KBM-7 (cell line): ENCODE measurements at regions not wholly inside any gene's neighbourhood (a gene's known extent, or its start where the extent isn't known, plus 50 kb on each side); places are given as distances from the start of the nearest gene placed in this dataset.

Experiments
- DNase-seq: peaks from one replicate; pipeline ENCODE4 v3.0.0-alpha.2; 2015
- in situ Hi-C: fragments of 300-500 bp; cut with MboI; formaldehyde crosslinking; loops from 2 replicates; pipeline ENCODE4 v1.14.3; 2020; ENCODE audit warnings: low sequenced_read_pairs, low pct_unique_long_range_greater_than_20kb, mixed read lengths

DNA sequence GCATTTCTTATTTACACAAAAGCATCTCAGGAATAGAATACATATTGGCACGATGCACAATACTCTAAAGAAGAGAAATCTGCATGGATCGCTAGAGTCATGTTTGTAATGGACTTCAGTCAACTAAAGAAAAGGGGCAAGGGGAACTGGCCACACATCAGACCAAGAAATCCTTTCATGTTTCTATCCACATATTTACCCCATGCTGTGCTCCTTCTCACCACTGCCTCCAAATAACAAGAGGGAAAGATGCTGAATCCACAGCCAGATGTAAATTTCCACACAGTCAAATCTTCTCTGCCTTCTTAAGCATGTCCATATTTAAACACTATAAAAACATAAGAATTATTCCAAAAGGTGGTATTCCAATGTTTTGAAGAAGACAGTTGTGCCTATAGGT, 67.6 kb downstream of the COX18 start:
- DNase-seq = no peak
- in situ Hi-C loops = loop anchor here (25.0 kb wide), 1 partner anchor 690 kb away; no protein-coding TSS in a partner anchor

DNA sequence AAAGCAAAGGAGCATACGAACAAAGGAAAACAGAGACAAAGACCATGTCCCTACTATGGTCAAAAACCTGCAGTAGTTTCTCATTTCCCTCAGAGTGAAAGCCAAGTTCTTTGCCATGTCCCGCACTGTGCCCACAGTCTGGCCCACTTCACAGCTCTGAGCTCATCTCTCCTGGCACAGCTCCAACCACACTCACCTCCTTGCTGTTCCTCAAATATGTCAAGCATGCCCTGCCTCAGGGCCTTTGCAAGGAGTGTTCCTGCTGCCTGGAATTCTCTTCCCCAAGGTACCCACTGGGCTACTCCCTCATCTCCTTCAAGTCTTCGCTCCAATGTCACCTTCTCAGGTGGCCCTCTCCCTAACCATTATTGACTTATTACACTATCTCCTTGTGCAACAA, 72.1 kb downstream of the COX18 start:
- in situ Hi-C loops = no loop called here
- DNase-seq = no peak

DNA sequence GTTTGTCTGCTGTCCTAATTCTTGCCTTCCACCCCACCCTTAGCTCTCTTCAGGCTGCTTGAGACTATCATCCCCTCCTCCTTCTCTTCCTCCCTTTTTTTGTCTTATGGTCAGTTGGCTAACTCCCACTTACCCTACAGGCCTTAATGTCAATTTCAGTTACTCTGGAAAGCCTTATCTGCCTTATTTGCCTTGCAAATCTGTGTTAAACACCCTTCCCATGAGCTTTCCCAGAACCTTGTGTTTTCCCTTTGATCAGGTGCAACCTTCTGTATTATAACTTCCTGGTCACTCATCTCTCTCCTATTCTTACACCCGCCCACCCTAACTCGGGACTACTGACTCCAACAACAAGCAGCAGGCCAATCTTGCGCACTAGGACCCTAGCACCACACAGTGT, 74.8 kb downstream of the COX18 start:
- in situ Hi-C loops = no loop called here
- no peak for DNase-seq

DNA sequence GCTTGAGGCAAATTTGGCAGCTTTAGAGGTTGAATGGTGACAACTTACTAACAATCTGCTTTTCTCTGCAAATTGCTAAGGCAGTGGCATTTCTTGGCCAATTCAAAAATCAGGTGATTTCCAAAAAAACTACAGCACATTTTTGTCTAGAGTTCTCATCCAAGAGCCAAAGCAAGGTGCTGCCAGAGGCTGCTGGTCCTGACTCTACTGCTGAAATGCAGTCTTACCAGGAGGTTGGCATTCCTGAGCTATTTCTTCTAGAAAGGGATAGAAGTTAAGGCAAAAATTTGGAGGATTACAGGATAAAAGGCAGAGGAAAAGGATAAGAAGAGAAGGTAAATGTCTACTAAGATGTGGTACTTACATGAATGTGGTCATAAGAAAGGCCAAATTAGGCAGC, 75.6 kb downstream of the COX18 start:
- in situ Hi-C loops = no loop called here

DNA sequence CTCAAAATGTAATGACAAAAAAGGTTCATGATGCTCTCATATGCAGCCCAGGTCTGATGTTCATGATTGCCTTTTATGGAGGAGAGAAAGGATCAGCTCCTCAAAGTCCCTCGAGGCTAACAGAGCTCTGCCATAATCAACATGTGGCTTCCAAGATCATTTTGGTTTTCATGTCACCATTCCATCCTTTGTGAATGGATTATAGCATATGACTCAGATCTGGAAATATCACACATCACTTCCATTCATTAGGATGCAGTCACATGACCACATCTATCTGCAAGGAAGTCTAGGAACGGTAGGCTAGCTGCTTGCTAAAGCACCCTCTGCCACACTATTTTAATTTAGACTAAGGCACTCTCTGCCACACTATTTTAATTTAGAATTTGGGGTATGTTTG, 77.6 kb downstream of the COX18 start:
- in situ Hi-C loops = no loop called here
- DNase-seq = no peak

More for the DNA sequence above, 75.6 kb downstream of the COX18 start:
- no peak for DNase-seq

DNA sequence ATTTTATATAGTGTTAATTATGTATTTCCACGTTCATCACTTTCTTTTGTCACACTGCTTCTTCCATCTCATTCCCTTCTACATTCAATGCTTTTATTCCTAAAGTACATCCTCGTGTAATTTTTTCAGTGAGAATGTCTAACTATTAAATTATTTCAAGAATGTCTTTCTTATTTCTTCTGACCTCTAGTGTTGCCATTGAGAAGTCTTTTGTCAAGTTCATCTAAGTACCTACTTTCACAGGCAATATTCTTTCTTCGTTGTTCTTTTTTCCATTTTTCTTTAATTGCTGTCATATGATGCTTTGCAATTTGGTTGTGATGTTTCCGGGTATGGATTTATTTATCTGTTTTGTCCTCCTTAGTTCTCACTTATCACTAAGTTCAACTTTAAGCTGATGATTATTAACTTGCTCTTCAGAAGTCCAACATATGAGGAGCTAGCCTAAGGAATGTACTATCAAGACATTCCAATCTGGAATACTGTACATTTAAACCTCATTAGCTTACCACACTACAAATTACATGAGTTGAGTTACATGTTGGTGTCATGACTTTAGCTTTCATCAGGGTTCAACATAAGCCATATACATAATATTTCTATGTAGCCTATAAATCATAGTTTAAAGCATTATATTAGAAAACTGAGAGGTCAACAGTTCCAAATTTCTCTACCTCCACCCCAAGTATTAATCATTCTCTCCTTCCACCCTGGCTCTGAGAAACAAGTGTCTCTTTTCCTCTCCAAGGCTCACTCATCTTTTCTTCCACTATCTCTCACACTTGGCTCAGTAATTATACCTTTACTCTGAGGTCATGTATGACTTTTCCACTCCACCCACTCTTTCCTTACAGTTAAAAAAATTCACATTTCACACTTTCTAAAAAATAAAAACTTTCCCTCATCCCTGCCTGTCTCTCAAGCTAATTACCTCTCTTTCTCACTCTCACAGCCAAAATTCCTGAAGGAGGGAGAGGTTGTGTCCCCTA, 81.5 kb downstream of the COX18 start:
- in situ Hi-C loops = no loop called here
- DNase-seq = no peak

DNA sequence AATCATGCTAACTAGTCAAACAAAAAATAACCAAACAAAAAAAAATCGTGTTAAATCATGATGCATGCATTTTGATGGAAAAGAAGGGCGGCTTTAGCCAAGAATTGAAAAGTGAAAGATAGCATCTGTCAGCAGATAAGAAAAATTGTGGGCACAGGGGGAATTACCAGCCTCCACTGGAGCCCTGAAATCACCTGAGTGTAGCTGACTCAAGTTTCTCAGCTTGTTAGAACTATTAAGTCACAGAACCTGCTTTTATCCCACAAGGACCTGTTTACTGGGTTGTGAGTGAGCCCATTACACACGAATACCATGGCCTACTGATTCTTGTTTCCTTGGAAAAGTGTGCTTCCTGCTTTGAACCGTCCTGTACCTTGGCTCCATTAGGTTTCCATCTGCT, 85.2 kb downstream of the COX18 start:
- no peak for DNase-seq
- in situ Hi-C loops = no loop called here

DNA sequence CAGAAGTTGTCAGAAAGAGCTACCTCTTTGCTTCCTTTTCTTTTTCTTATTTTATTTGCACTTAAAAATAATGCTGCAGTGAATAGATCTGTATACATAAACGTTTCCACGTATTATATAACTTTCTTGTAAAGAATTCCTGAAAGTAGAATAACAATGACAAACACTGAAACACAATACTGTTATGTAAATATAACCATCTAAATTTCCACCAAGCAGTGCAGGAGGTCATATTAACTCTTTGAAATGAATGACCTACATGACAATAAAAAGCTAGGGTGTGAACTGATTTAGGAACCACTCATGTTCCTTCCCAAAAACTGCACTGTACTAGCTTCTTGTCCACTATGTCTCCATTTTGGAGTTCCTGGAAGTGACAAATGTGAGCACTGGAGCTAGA, 85.8 kb downstream of the COX18 start:
- DNase-seq = no peak
- in situ Hi-C loops = no loop called here

DNA sequence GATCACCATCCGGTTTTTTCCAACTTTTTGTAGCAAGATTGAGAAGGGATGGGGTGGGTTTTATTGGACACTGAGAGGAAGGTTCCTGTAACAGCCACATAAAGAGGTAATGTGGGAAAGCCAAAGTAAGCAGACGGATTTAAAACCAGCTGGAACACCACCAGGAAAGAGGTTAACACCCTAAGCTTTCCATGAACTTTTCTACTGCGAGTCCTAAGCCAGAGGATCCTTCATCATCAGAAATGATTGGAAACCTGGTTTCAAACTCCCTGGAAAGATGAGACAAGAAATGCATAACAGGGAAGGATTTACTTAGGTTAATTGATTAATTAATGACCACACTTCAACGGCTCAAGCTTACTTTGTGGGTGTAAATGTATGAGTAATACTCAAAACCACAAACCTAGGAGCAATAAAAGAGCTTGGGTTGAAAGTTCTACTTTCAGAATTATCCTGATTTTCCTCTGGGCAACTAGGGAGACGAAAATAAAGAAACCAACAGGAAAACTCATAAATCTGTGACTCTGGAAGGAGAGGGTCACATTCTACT, 91.5 kb downstream of the COX18 start:
- in situ Hi-C loops = no loop called here
- no peak for DNase-seq

DNA sequence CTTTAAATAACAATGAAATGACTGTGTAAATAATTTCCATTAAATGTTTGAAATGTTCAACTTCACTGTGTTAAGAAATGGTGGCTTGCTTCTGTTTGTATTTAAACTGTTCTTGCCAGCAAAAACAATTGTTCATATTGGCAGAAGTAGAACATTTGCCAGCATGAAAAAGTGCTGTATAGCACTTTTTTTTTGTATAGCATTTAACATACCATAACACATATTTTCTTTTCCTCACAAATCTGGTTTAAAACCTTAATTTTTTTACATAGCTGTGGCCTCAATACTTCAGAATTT, 94.1 kb downstream of the COX18 start:
- in situ Hi-C loops = no loop called here
- no peak for DNase-seq

DNA sequence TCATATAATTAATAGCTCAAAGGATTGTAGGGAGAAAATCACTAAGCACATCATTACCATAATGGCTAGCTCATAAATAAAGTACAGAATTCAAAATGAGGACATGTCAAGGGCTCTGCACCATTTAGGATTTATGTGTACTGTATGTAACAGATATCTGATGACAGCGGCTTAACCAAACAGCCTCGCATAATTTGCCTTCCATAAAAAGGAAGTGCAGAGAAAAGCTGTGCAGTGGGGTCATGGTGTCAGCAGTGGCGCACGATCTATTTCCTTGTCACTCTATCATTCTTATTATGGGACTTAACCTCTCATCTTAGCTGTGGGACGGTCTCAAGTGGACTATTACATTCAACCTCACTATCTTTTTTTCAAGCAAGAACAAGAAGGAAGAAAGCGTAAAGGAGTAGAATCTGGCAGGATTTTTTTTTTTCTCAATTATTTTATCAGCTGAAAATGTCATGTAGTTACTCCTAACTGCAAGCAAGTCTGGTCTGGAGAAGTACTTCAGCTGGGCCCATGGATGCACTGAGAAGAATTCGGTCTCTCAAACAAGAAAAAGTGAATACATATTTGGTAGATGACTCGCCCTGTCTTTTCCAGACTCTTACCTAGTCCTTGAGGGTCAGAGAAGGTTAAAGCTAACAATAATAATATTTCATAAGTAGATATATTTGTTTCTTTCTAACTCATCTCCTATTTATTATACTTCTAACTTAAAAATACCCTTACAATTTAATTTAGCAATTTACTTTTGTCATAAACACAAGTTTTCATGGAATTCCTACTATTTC, 94.6 kb downstream of the COX18 start:
- DNase-seq = peak; percentile 23
- in situ Hi-C loops = no loop called here

DNA sequence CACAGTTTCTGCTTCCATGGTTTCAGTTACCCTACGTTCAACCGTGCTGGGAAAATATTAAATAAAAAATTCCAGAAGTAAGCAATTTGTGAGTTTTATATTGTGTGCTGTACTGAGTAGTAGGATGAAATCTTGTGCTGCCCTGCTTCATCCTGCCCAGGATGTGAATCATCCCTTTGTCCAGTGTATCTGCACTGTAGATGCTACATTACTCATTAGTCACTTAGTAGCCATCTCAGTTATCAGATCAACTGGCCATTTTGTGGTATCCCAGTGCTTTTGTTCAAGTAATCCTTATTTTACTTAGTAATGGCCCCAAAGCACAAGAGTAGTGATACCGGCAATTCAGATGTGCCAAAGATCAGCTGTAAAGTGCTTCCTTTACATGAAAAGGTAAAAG, 97.9 kb downstream of the COX18 start:
- DNase-seq = no peak
- in situ Hi-C loops = no loop called here

DNA sequence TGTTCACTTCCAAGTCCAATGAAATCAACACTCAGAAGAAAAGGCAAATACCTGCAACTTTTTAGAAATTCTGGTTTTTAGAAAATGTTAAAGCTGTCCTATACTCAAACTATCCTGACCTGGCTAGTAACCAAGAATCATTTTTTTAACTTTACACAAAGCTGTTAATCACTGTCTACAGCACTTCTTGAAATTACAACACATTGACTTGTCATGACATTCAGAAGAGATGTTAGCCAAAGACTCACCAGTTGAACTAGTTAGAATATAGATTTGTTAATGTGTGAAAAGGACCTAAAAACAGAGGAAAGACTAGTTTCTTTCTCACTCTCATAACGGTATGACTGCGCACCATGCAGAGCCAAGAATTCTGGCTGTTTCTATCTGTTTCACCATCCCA, 98.8 kb downstream of the COX18 start:
- in situ Hi-C loops = no loop called here
- no peak for DNase-seq

DNA sequence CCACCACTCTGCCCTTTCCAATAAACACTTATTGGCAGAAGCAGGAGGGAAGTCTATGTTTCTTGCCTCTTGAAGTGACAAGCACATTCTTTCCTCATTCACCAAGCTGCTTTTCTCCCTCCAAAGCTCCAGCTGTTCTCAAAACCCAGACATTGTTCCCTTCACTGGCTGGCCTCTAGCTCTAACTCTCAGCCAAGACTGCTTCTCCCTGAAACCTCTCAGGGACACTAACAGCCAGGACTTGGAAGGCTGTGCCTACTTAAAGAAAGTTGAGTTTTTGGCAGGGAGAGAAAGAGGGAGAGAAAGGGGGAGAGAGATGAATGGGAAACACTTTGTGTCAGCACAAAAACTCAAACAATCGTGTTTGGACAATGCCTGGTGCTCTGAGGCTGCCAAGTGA, 99.5 kb downstream of the COX18 start:
- DNase-seq = no peak
- in situ Hi-C loops = no loop called here

DNA sequence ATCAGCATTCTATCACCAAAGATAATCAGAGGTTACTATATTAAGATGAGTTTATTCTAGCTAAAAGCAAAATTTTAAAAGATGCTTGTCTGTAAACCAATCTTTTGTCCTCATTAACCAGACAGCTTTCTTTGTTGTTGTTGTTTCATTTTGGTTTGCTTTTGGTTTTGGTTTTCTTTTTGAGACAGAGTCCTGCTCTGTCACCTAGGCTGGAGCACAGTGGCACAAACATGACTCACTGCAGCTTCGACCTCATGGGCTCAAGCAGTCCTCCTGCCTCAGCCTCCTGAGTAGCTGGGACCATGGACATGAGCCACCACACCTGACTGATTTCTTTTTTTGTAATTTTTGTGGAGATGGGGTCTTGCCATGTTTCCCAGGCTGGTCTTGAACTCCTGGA, 102.9 kb downstream of the COX18 start:
- no peak for DNase-seq
- in situ Hi-C loops = no loop called here

DNA sequence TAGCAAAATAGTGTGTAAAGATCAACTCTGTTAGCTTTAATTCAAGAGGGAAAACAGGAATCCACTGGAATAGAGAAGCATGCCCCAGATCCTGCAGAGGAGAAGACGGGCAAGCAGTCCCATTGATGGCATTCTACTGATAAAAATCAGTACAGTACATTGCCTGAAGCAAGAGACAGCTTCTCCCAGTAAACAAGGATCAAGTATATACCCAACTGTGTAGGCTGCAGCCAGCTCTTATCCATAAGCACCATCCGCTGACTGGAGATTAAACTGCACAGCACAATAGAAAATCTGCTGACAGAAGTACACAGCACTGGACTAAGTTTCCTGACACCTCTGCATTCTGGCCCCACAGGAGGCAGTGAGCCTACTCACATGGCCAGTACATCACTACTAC, 110.1 kb downstream of the COX18 start:
- in situ Hi-C loops = no loop called here
- no peak for DNase-seq

DNA sequence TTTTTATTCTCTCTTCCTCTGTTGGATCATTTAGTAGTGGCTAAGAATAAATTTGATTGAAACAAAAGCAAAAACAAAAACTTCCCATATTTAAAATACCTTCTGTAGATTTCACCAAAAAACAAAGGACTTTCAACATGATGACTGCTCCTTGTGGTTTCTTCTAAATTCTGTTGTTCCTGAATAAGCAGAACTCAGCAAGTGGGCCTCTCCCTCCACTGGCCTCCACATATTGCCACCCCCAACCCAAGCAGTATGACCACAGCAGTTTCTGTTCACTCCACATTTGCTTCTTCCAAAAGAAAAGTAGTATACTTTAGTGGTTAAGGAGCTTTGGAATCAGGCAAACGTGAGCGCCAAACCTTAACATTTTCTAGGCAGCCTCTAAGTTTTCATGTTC, 114.7 kb downstream of the COX18 start:
- in situ Hi-C loops = no loop called here
- DNase-seq = no peak

DNA sequence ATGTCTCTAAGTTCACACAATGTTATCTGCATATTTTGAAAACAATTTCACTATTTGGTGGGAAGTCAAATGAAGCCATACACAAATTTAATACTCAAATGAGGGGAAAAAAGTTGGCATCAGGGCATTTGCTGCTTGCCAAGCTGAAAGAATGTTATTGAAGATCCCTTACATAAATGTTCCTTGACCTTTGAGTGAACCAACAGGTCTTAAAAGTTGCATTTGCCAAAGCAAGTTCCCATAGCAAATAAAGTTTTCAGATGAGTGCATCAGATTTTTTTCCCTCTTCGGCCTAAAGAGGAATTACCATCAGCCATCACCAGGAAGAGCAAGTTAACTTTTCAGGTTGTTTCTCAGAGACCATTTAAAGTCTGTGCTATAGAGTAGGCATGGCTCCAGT, 115.9 kb downstream of the COX18 start:
- in situ Hi-C loops = no loop called here
- no peak for DNase-seq

DNA sequence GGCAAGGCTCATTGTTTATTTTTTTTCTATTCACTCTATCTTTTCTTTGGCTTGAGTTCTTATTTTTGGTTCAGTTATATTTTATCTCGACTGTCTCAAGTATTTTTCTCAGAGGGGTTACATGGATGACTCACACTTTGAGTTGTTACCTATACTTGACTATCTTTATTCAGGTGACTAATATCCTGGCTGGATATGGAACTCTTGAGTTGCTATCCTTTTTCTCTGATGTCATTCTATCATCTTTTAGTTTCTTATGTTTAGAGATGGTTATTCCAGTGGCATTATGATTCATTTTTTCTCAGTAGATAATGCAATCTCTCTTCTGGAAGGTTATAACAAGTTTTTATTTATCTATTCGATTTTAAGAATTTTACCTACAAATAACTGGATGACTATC, 117.9 kb downstream of the COX18 start:
- in situ Hi-C loops = no loop called here
- DNase-seq = no peak

DNA sequence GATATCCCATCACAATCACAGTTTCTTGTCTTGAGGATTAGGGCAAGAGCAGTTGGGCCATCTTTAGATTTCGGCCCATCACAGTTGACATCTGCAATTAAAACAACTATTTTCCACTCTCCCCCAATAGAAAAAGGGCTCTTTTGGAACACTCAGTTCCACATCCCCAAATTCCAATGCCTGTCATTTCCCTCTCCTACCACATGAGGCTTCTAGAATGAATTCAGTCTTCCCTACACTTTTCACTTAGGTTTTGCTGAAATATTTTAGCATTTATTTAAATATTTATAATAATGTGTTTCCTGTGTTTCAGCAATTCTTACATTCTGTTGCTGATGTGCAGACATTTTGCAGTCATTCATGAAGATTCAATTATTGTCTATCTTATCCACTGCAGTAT, 118.4 kb downstream of the COX18 start:
- in situ Hi-C loops = no loop called here
- no peak for DNase-seq
